Tibial artery (tissue), 4 donors: ENCODE measurements at regions not wholly inside any gene's neighbourhood (a gene's known extent, or its start where the extent isn't known, plus 50 kb on each side); places are given as distances from the start of the nearest gene placed in this dataset.

Experiments used
- DNase-seq, 2 donors: peaks; one replicate each; pipeline ENCODE4 v3.0.0-alpha.2; 2019
- H3K27ac ChIP-seq, 2 donors: fragments of 200-600 bp; sonication (generic) in 1 of 2; 1 replicate in 1 of 2; 2 replicates in 1 of 2; pipeline ENCODE4 v1.5.1; 2018 to 2019; ENCODE audit warnings: mild to moderate bottlenecking in 1 of 2
- H3K27me3 ChIP-seq, 2 donors: fragments of 200-600 bp; sonication (generic) in 1 of 2; one replicate each; pipeline versions ENCODE4 v1.5.1 to v1.6.0; 2016 to 2019
- H3K36me3 ChIP-seq, 3 donors: fragments of 200-600 bp; sonication (generic) in 2 of 3; one replicate each; pipeline ENCODE4 v1.5.1; 2016 to 2019; ENCODE audit warnings: mild to moderate bottlenecking in 2 of 3
- H3K4me1 ChIP-seq, 4 donors: fragments of 200-600 bp; sonication (generic) in 2 of 4; 1 replicate in 3 of 4; 2 replicates in 1 of 4; pipeline ENCODE4 v1.5.1; 2016 to 2019
- H3K4me3 ChIP-seq, 2 donors: fragments of 200-600 bp; sonication (generic) in 1 of 2; 1 replicate in 1 of 2; 2 replicates in 1 of 2; pipeline ENCODE4 v1.5.1; 2018 to 2019; ENCODE audit warnings: mild to moderate bottlenecking in 2 of 2
- H3K9me3 ChIP-seq, 3 donors: fragments of 200-600 bp; sonication (generic) in 1 of 3; one replicate each; pipeline ENCODE4 v1.5.1; 2016 to 2019
- intact Hi-C: fragments of 100-400 bp; cut with DNase I; formaldehyde crosslinking; loops from one replicate; pipeline ENCODE4 v1.15.0; 2023; ENCODE audit warnings: low total_unique reads
- TF ChIP-seq, protein P1 (sequence below), 2 experiments: fragments of 200-600 bp in 1 of 2; fragments of 450-650 bp in 1 of 2; IDR thresholded peaks; one replicate each; pipeline ENCODE4 v1.5.1; 2017 to 2019; ENCODE audit warnings: antibody characterized with exemption in 2 of 2, mild to moderate bottlenecking in 1 of 2, moderate library complexity in 1 of 2

DNA sequence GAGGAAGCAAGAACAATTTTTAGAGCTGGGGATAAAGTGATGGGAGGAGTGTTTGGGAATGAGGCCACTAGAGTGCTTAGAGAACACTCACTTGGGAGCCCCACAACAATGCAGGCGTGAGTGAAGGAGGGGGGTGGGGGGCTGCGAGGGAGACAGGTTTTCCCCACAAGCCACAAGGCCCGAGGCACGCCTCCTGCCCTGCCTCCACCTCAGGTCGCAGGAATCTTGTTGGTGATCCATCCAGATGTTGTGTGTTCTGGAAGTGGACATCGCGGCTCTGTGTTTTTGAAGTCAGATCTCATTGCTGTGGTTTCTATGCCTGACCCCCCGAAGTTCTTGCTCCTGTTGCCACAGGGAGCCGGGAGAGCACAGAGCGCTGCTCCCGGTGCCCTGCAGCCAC is 178.0 kb upstream of the BMPER start:
- Histone ChIP-seq H3K4me3 (no peak overlapping the region), H3K4me1 (peaks cover 0 to 7% (median 3%) of the 10 kb centered on the region in 4 donors), H3K27me3 (no peaks in the 10 kb centered on the region), H3K9me3 (no peaks in the 10 kb centered on the region), H3K36me3 (peaks cover 0 to 5% (median 0%) of the 10 kb centered on the region in 3 donors), H3K27ac (no peak overlapping the region)
- intact Hi-C loops = no loop called here
- TF ChIP-seq, protein P1, sequence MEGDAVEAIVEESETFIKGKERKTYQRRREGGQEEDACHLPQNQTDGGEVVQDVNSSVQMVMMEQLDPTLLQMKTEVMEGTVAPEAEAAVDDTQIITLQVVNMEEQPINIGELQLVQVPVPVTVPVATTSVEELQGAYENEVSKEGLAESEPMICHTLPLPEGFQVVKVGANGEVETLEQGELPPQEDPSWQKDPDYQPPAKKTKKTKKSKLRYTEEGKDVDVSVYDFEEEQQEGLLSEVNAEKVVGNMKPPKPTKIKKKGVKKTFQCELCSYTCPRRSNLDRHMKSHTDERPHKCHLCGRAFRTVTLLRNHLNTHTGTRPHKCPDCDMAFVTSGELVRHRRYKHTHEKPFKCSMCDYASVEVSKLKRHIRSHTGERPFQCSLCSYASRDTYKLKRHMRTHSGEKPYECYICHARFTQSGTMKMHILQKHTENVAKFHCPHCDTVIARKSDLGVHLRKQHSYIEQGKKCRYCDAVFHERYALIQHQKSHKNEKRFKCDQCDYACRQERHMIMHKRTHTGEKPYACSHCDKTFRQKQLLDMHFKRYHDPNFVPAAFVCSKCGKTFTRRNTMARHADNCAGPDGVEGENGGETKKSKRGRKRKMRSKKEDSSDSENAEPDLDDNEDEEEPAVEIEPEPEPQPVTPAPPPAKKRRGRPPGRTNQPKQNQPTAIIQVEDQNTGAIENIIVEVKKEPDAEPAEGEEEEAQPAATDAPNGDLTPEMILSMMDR (IDR thresholded peaks at IDR 0.05) = no peak
- no peak for DNase-seq

- Histone ChIP-seq H3K4me1 (no peaks in the 10 kb centered on the region), H3K4me3 (no peak overlapping the region), H3K9me3 (no peaks in the 10 kb centered on the region), H3K36me3 (peaks cover 0 to 5% (median 0%) of the 10 kb centered on the region in 3 donors), H3K27me3 (no peaks in the 10 kb centered on the region), H3K27ac (no peak overlapping the region)
- TF ChIP-seq, protein P1 (IDR thresholded peaks at IDR 0.05) = no peak
- intact Hi-C loops = no loop called here
- no peak for DNase-seq
Measured at GRCh38 chr7:33728873-33729551, 176.3 kb upstream of the BMPER start.

- DNase-seq = no peak
- H3K9me3 ChIP-seq = no peaks in the 10 kb centered on the region
- no peak overlapping the region for H3K27ac ChIP-seq
- H3K27me3 ChIP-seq = no peaks in the 10 kb centered on the region
- H3K36me3 ChIP-seq = peaks cover 0 to 5% (median 0%) of the 10 kb centered on the region in 3 donors
- no peak overlapping the region for H3K4me3 ChIP-seq
- TF ChIP-seq, protein P1 (IDR thresholded peaks at IDR 0.05) = no peak
- H3K4me1 ChIP-seq = no peaks in the 10 kb centered on the region
- intact Hi-C loops = no loop called here
Measured at GRCh38 chr7:33729726-33730125, 175.6 kb upstream of the BMPER start.

DNA sequence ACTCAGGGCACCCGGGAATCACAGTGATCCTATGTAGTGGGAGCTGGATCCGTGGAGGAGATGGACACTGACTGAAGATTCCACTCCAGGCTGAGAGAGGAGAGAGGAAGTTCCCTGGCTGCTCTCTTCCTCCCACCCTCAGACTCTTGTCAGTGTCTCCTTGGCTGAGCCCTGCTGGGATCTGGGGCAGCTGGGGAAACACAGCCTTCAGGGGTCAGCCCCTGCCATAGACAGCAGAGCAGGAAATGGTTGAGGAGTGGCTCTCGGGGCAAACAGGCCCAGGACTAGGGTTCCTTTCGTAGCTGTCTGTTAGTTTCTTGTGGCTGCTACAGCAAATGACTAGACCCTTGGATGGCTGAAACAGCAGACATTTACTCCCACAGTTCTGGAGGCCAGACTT is 174.4 kb upstream of the BMPER start:
- no peaks in the 10 kb centered on the region for H3K27me3 ChIP-seq
- TF ChIP-seq, protein P1 (IDR thresholded peaks at IDR 0.05) = no peak
- intact Hi-C loops = no loop called here
- no peaks in the 10 kb centered on the region for H3K9me3 ChIP-seq
- H3K36me3 ChIP-seq = peaks cover 0 to 5% (median 0%) of the 10 kb centered on the region in 3 donors
- no peaks in the 10 kb centered on the region for H3K4me1 ChIP-seq
- H3K27ac ChIP-seq = no peak overlapping the region
- H3K4me3 ChIP-seq = no peak overlapping the region
- no peak for DNase-seq

- H3K27me3 ChIP-seq = no peaks in the 10 kb centered on the region
- H3K9me3 ChIP-seq = no peaks in the 10 kb centered on the region
- H3K36me3 ChIP-seq = peaks cover 0 to 5% (median 0%) of the 10 kb centered on the region in 3 donors
- TF ChIP-seq, protein P1 (IDR thresholded peaks at IDR 0.05) = no peak
- no peak overlapping the region for H3K4me3 ChIP-seq
- DNase-seq = no peak
- H3K27ac ChIP-seq = no peak overlapping the region
- intact Hi-C loops = no loop called here
- H3K4me1 ChIP-seq = no peaks in the 10 kb centered on the region
Measured at GRCh38 chr7:33731912-33732311, 173.4 kb upstream of the BMPER start.
